ENCODE measurements at regions not wholly inside any gene's neighbourhood (a gene's known extent, or its start where the extent isn't known, plus 50 kb on each side); places are given as distances from the start of the nearest gene placed in this dataset.
A peak's percentile ranks its signal among the peaks of the same experiment; 100 is the strongest.
"Not testable (repeated sequence)": the region's sequence is repeated elsewhere in the genome, so short reads cannot be mapped to it uniquely, and the experiment has no call there.

DNA sequence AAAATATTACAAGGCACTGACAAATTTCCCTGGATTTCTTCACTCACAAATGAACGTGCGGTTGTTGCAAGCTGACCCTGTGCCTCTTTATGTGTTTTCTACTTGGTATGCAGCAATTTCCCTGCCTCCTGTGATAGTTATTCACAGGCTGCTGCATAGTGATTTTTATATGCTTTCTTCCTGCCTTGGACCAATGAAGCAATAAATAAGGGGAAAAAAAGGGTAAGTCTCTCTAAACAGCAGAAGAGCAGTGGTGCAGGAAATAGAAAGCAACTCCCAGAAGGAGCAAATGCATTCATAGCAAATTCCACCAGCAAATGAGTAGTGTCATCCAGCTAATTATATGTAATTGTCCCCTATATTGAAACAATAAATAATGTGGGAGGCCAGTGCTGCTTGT is 737.9 kb downstream of the GALC start:
- in situ Hi-C loops (cut with HindIII; ENCODE audit: low pct_unique_long_range_greater_than_20kb, low sequenced_read_pairs), result no loop called here
- peak; percentile 6 for DNase-seq (ENCODE audit: low read depth)

DNA sequence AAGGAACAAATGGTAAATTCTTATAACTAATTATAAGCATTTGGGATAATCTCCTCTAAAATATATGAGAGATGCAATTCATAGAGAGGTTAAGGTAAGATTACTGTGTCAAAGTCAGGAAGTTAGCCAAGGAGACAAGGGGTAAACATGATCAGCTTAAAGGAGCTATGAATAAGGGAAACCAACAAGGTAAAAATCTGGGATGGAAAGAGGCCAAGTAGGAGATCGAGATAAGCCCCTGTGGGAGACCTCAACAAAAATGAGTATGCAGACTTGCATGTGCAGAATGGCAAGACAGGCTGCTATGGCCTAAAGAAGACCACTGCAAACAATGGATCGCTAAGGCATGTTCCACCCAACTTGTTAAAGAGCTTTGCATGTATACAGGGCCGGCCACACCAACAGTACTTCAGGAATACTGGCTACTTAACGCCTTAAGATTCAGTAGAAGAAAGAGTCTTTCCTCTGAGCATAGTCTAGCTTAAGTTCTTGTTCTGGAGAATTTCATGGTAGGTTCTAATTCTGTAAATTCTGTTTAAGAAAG is 738.6 kb downstream of the GALC start:
- in situ Hi-C loops (cut with HindIII; ENCODE audit: low pct_unique_long_range_greater_than_20kb, low sequenced_read_pairs), result no loop called here

DNA sequence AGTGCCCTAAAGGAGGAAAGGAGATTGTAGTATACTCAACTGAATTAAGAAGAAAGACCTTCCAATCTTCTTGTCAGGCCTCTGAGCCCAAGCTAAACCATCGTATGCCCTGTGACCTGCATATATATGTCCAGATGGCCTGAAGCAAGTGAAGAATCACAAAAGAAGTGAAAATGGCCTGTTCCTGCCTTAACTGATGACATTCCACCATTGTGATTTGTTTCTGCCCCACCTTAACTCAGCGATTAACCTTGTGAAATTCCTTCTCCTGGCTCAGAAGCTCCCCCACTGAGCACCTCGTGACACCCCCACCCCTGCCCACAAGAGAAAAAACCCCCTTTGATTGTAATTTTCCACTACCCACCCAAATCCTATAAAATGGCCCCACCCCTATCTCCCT is 739.2 kb downstream of the GALC start:
- DNase-seq (ENCODE audit: low read depth); in situ Hi-C loops (cut with HindIII; ENCODE audit: low pct_unique_long_range_greater_than_20kb, low sequenced_read_pairs): not testable (repeated sequence)

More for the DNA sequence above, 738.6 kb downstream of the GALC start:
- no peak for DNase-seq (ENCODE audit: low read depth)

DNA sequence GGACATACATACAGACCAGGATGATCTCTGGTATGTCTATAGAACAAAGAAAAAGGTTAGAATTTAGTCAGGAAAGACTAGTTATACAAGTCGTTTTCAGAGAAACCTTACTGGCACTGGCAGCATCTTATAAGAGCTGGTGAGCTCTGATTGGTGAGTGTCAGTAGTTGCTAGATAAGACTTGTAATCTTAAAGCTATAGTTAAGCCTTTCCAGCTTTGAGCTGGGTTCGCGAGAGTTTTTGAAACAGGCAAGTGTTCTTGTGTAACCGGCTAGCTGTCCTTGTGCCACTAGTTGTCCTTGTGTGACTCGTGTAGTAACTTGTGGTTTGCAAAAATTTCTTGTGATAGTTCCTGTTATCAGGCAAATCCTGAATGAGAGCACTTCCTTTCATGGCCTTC is 740.9 kb downstream of the GALC start:
- in situ Hi-C loops (cut with HindIII; ENCODE audit: low pct_unique_long_range_greater_than_20kb, low sequenced_read_pairs), result no loop called here
- DNase-seq (ENCODE audit: low read depth), result no peak

DNA sequence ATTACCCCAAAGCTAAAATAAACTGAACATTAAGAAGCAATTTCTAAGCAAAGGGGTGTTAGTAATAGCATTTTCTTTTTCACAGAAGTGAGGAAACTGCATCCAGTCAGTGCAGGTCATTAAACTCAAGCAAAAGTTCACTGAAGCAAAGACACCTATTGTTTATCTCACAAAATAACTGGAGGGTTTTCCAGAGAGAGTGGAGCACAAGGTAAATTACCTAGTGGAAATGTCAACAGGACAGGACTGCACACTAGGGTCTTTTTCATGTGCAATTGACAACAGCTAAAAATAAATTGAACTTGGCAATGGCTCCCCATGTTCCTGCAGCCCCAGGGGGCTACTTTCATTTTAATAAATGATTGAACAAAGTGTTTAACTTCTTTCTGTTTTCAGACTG is 742.0 kb downstream of the GALC start:
- DNase-seq (ENCODE audit: low read depth), result no peak
- in situ Hi-C loops (cut with HindIII; ENCODE audit: low pct_unique_long_range_greater_than_20kb, low sequenced_read_pairs), result no loop called here

DNA sequence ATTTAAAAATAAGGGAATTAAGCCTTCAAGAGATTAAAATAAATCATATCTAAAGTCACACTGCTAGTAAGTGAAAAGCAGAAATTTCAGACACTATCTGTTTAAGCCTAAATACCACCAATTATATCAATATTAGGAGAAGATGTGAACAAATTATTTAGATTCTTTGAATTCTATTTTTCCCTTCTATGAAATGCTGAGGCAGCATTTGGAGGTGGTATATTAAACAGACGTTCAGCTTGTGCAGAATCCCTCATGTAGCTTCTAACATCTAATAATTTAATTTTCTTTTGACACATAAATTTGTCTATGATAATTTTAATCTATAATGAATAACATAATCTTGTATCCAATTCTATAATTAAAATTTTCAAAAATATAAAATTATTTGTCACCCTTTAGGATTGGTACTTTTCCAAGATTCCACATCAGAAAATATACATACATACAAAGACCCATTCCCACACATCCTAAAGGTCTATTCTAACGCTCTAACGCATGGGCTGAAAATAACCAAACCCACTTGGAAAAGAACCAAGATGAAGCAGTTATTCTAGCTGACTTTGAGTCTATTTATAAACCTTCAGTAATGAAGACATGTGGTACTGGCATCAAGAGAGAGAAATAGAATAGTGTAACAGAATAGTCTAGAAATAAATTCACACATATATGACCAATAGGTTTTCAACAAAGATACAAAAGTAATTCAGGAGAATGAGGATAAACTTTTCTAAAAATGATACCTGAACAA is 751.8 kb downstream of the GALC start:
- DNase-seq (ENCODE audit: low read depth), result no peak
- in situ Hi-C loops (cut with HindIII; ENCODE audit: low pct_unique_long_range_greater_than_20kb, low sequenced_read_pairs), result no loop called here

DNA sequence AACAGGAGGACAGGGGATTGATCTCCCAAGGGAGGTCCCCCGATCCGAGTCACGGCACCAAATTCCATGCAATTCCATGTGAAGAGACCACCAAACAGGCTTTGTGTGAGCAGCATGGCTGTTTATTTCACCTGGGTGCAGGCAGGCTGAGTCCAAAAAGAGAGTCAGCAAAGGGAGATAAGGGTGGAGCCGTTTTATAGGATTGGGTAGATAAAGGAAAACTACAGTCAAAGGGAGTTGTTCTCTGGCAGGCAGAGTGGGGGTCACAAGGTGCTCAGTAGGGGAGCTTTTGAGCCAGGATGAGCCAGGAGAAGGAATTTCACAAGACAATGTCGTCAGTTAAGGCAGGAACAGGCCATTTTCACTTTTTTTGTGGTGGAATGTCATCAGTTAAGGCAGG is 752.7 kb downstream of the GALC start:
- in situ Hi-C loops (cut with HindIII; ENCODE audit: low pct_unique_long_range_greater_than_20kb, low sequenced_read_pairs); DNase-seq (ENCODE audit: low read depth): not testable (repeated sequence)

DNA sequence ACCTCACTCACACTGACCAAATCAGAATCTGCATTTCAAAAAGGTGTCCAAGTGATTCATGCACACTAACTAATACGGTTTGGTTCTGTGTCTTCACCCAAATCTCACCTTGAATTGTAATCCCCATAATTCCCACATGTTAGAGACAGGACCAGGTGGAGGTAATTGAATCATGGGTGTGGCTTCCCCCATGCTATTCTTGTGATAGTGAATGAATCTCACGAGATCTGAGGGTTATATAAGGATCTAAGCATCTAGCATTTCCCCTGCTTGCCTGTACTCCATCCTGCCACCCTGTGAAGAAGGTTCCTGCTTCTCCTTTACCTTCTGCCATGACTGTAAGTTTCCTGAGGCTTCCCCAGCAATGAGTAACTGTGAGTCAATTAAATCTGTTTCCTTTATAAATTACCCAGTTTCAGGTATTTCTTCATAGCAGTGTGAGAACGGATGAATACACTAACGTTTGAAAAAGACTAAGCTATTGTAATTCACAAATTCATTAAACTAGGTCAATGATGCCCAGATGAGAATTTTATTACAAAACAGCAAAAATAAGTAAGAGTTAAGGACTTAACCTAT is 759.1 kb downstream of the GALC start:
- in situ Hi-C loops (cut with HindIII; ENCODE audit: low pct_unique_long_range_greater_than_20kb, low sequenced_read_pairs), result no loop called here
- DNase-seq (ENCODE audit: low read depth), result no peak

DNA sequence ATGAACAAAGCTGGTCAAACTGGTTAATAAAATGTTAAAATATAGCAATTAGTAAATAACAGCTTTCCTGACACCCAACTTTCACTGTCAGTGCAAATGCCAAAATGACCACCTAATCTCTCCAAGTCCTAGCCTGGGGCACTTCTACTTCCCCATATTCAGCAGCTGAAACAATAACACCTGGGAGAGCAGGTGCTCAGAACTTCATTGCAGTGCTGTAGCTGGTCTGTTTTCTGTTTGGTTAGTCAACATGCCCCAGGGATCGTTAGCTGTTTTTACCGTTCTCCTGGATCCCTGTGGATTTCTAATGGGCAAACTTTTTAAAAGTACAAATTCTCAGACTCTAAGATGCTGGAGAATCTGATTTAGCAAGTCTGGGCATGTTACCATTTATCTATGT is 759.7 kb downstream of the GALC start:
- no peak for DNase-seq (ENCODE audit: low read depth)
- in situ Hi-C loops (cut with HindIII; ENCODE audit: low pct_unique_long_range_greater_than_20kb, low sequenced_read_pairs), result no loop called here

DNA sequence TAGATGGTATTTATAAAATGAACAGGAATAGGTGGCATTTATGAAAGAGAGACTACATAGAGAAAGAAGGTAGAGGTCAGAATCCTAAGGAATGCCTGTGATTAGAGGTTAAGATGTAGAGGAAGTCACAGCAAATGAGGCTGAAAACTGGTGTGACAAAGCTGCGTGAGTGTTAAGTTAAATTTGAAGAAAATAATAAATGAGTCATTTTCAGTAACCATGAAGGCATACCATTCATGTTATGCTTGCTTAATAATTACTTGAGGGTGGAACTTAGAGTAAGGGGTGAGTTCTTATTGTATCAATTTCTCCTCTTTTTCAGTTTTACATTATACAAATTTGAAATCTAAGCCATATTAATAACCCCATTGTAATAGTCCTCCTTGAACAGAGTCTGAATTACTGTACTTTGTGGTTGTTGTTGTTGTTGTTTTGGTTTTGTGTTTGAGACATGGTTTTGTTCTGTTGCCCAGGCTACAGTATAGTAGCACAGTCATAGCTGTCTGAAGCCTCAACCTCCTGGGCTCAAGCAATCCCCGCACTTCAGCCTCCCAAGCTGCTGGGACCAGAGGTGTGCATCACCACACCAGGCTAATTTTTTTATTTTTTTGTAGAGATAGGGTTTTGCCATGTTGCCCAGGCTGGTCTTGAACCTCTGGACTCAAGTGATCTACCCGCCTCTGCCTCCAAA is 761.5 kb downstream of the GALC start:
- in situ Hi-C loops (cut with HindIII; ENCODE audit: low pct_unique_long_range_greater_than_20kb, low sequenced_read_pairs), result no loop called here
- DNase-seq (ENCODE audit: low read depth), result peak; percentile 42

DNA sequence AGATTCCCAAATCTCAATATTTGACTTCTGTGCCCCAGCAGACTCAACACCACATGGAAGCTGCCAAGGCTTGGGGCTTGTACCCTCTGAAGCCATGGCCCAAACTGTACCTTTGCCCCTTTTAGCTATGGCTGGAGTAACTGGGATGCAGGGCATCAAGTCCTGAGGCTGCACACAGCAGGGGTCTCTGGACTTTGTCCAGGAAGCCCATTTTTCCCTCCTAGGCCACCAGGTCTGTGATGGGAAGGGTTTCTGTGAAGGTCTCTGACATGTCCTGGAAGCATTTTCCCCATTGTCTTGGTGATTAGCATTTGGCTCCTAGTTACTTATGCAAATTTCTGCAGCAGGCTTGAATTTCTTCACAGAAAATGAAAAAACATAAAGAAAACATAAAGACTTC is 762.3 kb downstream of the GALC start:
- in situ Hi-C loops (cut with HindIII; ENCODE audit: low pct_unique_long_range_greater_than_20kb, low sequenced_read_pairs), result no loop called here
- DNase-seq (ENCODE audit: low read depth), result no peak

DNA sequence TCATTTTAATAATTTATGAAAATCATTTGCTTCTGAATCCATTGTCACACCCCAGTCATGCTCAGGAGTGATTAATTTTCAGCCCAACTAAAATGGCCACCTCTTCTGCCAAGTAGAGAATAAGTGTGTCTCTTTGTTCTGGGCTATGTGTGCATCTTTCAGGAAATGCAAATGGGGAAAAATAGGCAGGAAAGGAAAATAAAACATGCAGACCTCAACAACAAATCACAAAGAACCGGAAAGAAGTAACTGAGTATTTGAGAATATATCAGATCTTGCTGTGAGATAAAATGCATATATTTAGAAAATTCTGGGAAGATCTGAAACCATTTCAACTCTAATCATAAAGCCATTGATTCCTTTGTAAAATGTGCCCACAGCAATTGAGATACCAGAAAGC is 763.9 kb downstream of the GALC start:
- no peak for DNase-seq (ENCODE audit: low read depth)
- in situ Hi-C loops (cut with HindIII; ENCODE audit: low pct_unique_long_range_greater_than_20kb, low sequenced_read_pairs), result no loop called here

DNA sequence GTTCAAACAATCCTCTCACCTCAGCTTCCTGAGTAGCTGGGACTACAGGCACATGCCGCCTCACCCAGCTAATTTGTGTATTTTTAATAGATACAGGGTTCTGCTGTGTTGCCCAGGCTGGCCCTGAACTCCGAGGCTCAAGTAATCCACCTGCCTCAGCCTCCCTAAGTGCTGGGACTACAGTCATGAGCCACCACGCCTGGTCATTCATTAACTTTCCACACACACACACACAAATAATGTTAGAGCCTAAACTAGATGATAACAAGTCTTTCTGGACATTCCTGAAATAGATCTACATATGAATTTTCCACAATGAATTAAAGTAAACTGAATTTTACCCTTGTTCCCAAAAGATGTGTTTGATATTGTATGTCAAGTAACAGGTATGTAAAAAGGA is 776.0 kb downstream of the GALC start:
- no peak for DNase-seq (ENCODE audit: low read depth)
- in situ Hi-C loops (cut with HindIII; ENCODE audit: low pct_unique_long_range_greater_than_20kb, low sequenced_read_pairs), result no loop called here

DNA sequence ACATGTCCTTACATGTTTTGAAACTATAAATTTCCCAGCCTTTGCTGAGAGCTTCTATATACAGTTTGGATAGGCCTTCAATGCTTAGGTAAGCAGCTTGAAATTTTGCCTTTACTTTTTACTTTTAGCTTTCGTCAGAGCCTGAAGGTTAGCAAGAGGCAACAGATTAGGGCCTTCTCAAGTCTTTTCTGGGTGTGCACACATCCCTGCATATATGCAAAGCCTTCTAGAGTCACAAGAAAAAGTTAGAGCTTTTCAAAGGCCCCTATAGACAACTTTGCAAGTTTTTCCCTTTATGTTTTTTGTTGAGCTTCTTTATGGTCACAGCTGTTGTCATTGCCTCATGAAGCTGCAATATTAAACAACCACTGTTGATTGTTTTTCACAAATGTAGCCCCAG is 778.4 kb downstream of the GALC start:
- in situ Hi-C loops (cut with HindIII; ENCODE audit: low pct_unique_long_range_greater_than_20kb, low sequenced_read_pairs), result no loop called here
- no peak for DNase-seq (ENCODE audit: low read depth)

DNA sequence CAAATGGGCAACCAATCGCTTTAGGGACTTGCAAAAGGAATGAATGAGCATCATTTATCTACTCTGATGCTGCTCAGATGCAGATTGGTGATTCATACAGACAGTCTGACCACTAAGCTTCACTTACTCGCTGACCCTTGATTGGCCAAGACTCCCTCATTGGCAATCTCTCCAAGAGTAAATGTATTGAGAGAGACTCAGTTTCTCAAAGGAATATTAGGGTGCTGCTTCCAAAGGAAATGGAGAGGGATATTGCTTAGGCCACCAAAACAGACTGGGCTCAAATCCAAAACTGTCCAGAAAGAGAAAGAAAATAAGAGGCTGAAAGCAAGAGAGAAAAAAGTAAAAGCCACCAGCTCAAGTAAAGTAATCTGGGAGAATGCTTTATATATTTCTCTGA is 785.2 kb downstream of the GALC start:
- DNase-seq (ENCODE audit: low read depth), result no peak
- in situ Hi-C loops (cut with HindIII; ENCODE audit: low pct_unique_long_range_greater_than_20kb, low sequenced_read_pairs), result no loop called here

DNA sequence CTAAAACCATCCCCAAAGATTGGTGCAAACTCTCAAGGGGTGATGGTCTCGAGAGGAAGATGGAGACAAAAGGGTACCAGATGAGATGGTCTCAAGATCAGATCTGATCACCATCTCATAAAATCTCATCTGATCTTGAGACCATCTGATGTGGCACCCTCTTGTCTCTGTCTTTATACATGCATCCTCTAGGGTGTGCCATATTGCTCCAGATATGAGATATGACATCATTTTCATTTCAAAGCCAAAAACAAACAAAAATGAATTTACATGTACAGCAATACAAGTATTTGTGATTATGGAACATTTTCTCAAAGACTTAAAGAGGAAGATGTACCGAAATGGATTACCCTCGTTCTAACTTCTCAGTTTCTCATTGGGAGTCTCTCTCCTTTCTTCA is 787.2 kb downstream of the GALC start:
- in situ Hi-C loops (cut with HindIII; ENCODE audit: low pct_unique_long_range_greater_than_20kb, low sequenced_read_pairs), result no loop called here
- no peak for DNase-seq (ENCODE audit: low read depth)

DNA sequence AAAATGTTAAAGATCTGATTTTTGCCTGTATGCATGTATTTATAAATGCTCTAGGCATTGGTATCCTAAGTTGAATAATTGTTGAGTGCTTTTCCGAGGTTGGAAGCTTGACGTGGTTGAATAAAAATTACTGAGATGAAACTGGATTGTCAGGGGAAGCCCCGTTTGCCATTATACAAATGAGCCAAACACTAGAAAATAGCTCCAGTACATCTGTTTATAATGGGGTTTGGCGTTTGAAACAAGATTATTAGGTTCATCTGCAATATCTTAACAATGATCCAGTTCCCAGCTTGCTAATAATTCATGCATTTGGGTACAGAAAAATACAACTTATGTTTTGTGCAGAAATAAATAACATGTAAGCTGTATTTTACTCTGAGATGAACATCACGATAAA is 789.6 kb downstream of the GALC start:
- DNase-seq (ENCODE audit: low read depth), result no peak
- in situ Hi-C loops (cut with HindIII; ENCODE audit: low pct_unique_long_range_greater_than_20kb, low sequenced_read_pairs), result no loop called here

DNA sequence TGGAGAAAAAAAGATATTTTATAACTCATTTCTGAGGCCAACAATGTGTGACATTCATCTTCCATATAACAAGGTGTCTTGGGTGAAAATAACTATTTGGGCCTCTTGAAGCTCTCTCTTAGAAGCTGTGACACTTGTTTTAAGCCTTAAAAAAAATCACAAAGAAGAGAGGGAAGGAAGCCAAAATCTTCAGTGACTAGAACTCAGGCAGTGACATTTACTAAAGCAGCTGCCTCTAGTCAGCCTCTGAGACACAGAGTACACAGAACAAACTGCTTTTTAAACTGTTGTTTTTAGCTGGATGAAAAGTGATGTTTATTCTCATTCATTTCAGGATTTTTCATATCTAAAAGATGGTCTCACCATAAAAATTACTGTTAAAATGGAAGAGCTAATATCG is 793.6 kb downstream of the GALC start:
- no peak for DNase-seq (ENCODE audit: low read depth)
- in situ Hi-C loops (cut with HindIII; ENCODE audit: low pct_unique_long_range_greater_than_20kb, low sequenced_read_pairs), result no loop called here

DNA sequence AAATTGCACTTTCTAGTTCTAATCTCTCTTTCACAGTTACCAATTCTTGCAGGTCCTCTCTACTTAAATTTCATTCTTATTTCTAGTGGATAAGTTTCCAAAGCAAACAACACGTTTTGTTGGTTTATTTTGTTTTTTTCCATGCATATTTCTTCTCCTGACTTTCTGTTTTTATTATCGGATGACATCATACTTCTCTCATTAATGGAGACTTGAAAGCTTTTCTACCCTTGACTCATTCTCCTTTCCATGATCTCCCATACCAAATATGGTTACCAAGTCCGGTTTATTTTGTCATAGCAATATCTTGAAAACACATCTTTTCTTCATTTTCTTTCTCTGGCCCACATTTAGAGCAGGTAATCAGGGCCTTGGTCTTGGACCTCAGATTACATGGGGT is 796.5 kb downstream of the GALC start:
- in situ Hi-C loops (cut with HindIII; ENCODE audit: low pct_unique_long_range_greater_than_20kb, low sequenced_read_pairs), result no loop called here
- no peak for DNase-seq (ENCODE audit: low read depth)
